ENCODE measurements at regions not wholly inside any gene's neighbourhood (a gene's known extent, or its start where the extent isn't known, plus 50 kb on each side); places are given as distances from the start of the nearest gene placed in this dataset.

DNA sequence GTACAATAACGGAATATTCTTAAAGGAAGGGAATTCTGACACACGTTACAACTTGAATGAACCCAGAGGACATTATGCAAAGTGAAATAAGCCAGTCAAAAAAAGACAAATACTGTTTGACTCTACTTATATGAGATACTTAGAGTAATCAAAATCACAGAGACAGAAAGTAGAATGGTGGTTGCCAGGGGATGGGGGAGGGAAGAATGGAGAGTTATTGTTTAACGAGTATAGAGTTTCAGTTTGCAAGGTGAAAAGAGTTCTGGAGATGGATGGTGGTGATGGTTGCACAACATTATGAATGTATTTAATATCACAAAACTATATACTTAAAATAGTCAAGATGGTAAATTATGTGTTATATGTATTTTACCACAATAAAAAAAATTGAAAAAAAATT is 112.9 kb upstream of the ARHGEF3 start:
- DNase-seq (ENCODE audit: low spot score), result no peak
- TF ChIP-seq, protein P1, sequence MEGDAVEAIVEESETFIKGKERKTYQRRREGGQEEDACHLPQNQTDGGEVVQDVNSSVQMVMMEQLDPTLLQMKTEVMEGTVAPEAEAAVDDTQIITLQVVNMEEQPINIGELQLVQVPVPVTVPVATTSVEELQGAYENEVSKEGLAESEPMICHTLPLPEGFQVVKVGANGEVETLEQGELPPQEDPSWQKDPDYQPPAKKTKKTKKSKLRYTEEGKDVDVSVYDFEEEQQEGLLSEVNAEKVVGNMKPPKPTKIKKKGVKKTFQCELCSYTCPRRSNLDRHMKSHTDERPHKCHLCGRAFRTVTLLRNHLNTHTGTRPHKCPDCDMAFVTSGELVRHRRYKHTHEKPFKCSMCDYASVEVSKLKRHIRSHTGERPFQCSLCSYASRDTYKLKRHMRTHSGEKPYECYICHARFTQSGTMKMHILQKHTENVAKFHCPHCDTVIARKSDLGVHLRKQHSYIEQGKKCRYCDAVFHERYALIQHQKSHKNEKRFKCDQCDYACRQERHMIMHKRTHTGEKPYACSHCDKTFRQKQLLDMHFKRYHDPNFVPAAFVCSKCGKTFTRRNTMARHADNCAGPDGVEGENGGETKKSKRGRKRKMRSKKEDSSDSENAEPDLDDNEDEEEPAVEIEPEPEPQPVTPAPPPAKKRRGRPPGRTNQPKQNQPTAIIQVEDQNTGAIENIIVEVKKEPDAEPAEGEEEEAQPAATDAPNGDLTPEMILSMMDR (IDR thresholded peaks at IDR 0.05; ENCODE audit: extremely low read depth, missing control alignments), result no peak

DNA sequence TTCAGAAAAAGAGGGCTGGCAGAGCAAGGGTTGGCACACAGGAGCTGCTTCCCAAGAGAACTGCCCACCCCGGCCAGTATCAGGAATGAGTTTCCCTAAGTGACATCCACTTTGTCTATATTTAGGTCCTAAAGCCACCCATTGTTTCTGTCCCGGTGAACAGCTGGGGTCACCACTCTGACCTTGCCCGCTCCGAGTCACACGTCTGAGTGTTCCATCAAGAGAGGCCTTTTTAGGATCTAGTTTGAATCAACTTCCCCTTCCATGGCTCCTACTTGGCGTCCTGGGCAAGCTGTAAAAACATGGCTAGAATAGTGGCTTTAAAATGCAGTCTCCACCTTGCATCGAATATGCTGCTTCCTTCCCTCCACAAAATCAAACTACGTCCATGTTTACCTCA is 109.6 kb upstream of the ARHGEF3 start:
- no peak for DNase-seq (ENCODE audit: low spot score)
- TF ChIP-seq, protein P1 (IDR thresholded peaks at IDR 0.05; ENCODE audit: extremely low read depth, missing control alignments), result no peak

DNA sequence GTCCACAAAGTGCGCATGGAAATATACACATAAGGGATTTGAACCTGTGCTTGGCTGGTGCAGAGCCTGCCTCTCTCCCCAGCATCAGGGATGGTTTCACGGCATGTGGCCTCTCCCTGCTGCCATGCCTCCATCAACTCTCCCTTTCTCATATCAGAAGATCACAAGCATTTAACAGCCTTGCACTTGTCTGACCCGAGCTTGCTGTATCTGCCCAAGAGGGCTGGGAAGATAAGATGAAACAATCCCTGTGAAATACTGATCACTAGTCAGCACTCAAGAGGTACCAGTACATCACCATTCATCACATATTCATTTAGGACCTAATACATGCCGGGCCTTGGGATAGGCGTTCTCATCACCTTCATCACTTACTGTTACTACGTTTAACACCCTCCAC is 107.6 kb upstream of the ARHGEF3 start:
- no peak for DNase-seq (ENCODE audit: low spot score)
- TF ChIP-seq, protein P1 (IDR thresholded peaks at IDR 0.05; ENCODE audit: extremely low read depth, missing control alignments), result no peak

DNA sequence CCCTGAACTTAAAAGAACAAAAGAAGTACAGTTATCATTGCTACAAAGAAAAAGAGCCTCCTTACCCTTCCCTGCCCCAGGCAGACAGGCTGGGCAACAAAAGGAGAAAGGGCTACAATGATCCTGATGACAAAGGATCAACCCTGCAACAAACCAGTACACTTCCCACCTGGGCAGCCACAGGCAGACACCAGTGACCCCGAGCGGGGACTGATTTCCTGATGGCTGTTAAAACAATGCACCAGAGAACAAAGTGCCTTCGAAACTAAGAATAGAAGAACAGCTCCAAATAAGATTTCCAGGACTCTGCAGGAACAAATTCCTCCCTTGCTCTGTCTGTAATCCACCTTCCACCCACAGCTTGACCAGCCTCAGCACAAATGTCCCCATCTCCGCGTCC is 106.3 kb upstream of the ARHGEF3 start:
- TF ChIP-seq, protein P1 (IDR thresholded peaks at IDR 0.05; ENCODE audit: extremely low read depth, missing control alignments), result no peak
- no peak for DNase-seq (ENCODE audit: low spot score)

DNA sequence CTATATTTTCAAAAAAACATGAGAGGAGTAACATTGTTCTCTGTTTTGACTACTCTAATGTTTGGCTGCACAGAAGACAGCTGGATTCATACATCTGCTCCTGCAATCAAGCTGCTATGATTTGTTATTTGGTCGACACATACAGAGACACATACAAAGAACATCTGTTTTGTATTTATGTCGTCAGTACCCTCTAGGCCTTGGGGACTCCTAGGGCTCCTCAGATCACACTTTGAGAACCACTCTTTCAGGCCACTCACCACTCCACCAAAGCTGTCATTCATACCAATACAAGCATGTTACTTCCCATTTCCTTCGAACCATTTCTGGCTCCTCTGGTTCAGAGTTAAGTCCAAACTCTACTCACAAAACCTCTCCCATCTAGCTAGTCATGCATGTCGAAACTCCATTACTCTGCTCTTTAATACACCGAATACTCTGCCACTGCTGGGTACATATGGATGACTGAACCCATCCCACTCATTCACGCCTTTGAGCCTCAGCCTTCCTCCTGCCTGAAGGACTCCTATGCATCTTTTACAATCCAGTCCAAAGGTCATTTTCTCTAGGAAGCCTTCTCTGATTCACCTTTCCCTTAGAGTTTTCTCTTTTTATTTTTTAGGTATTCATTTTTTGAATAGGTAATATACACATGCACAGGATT is 102.9 kb upstream of the ARHGEF3 start:
- no peak for DNase-seq (ENCODE audit: low spot score)

DNA sequence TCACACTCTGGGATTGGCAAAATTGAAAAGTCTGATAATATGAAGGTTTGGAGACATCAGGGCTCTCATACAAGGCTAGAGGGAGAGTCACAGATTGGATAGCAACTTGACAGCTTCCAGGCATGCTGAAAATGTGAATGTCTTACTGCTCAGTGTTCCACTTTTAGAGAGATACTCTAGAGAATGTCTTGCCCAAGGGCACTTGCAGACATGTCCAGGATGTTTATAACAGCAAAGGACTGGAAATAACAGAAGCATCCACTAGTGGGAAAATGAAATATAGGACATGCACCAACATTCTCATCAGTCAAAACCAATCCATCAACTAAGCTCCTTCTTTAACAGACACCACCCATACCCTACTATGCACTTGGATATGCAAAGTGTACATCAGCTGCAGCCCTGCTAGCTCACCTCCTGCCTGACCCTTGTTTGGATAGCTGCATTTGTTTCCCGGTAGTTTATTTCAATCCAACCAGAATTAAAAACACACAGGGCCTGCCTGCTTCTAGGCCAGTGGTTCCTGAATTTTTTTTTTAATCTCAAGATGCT is 101.6 kb upstream of the ARHGEF3 start:
- no peak for DNase-seq (ENCODE audit: low spot score)
- TF ChIP-seq, protein P1 (IDR thresholded peaks at IDR 0.05; ENCODE audit: extremely low read depth, missing control alignments), result no peak

More for the DNA sequence above, 102.9 kb upstream of the ARHGEF3 start:
- TF ChIP-seq, protein P1 (IDR thresholded peaks at IDR 0.05; ENCODE audit: extremely low read depth, missing control alignments), result no peak

DNA sequence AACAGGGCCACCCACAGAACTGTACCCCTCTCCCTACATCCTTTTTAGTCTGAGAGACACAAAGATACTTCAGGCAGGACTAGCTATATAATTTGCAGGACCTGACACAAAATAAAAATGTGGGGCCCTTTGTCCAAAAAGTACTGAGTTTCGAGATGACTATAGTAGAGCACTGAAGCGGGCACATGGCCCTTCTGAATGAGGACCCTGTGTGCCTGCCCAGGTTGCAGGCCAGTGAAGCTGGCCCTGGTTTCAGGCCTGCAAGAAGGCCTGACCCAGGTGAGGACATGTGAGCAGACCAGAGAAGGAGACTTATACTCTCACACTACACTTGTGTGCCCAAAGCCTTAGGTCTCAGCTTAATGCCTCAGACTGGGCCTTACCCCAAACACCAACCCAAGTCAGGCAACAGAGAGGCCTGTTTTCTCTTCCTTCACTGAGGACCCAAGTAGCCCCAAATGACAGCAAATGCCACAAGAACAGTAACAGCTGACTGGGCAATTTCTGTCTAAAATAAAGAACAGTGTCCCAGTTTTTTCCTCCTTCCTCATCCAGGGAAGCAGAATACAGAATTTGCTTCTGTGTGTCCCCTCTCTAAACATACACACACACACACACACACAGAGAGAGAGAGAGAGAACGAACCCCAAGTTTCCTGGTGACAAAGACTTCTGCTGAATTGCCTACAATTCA is 100.9 kb upstream of the ARHGEF3 start:
- TF ChIP-seq, protein P1 (IDR thresholded peaks at IDR 0.05; ENCODE audit: extremely low read depth, missing control alignments), result no peak
- no peak for DNase-seq (ENCODE audit: low spot score)
